ENCODE measurements at regions not wholly inside any gene's neighbourhood (a gene's known extent, or its start where the extent isn't known, plus 50 kb on each side); places are given as distances from the start of the nearest gene placed in this dataset.

GRCh38 chr7:48992816-48993215 lies 68.5 kb downstream of the CDC14C start:
- H3K27me3 ChIP-seq: no peaks in the 10 kb centered on the region
- DNase-seq: no peak
- no peaks in the 10 kb centered on the region for H3K9me3 ChIP-seq
- intact Hi-C loops (cut with DNase I): no loop called here
- 52 to 69% (median 65%) methylated on average over 4 of the region's 4 CpGs for WGBS, 3 donors
- no peaks in the 10 kb centered on the region for H3K4me1 ChIP-seq (ENCODE audit: insufficient read depth)
- H3K4me3 ChIP-seq: no peak overlapping the region
- no peak overlapping the region for H3K27ac ChIP-seq
- TF ChIP-seq POLR2A (IDR thresholded peaks at IDR 0.05) (no peak), EP300 (IDR thresholded peaks at IDR 0.05) (no peak), CTCF (IDR thresholded peaks at IDR 0.05) (no peak)
- H3K36me3 ChIP-seq: no peaks in the 10 kb centered on the region

- WGBS, 3 donors: 9 to 22% (median 15%) methylated on average over 1 of the region's 1 CpG
- no peak for TF ChIP-seq POLR2A (IDR thresholded peaks at IDR 0.05)
- no peak for TF ChIP-seq EP300 (IDR thresholded peaks at IDR 0.05)
- TF ChIP-seq CTCF (IDR thresholded peaks at IDR 0.05): no peak
- H3K4me1 ChIP-seq (ENCODE audit: insufficient read depth): no peaks in the 10 kb centered on the region
- H3K36me3 ChIP-seq: no peaks in the 10 kb centered on the region
- H3K4me3 ChIP-seq: no peak overlapping the region
- H3K9me3 ChIP-seq: no peaks in the 10 kb centered on the region
- no peaks in the 10 kb centered on the region for H3K27me3 ChIP-seq
- no peak overlapping the region for H3K27ac ChIP-seq
- peak in 2 of 5 donors; percentile 11 to 18 for DNase-seq
- intact Hi-C loops (cut with DNase I): no loop called here
Measured at GRCh38 chr7:49001610-49002033, 77.3 kb downstream of the CDC14C start.

GRCh38 chr7:49010717-49011116 lies 86.4 kb downstream of the CDC14C start:
- no peak for TF ChIP-seq CTCF (IDR thresholded peaks at IDR 0.05)
- no peak for TF ChIP-seq EP300 (IDR thresholded peaks at IDR 0.05)
- TF ChIP-seq POLR2A (IDR thresholded peaks at IDR 0.05): no peak

GRCh38 chr7:49014870-49015269 lies 90.5 kb downstream of the CDC14C start:
- H3K9me3 ChIP-seq: no peaks in the 10 kb centered on the region
- 83 to 88% (median 85%) methylated on average over 4 of the region's 4 CpGs for WGBS, 3 donors
- TF ChIP-seq POLR2A (IDR thresholded peaks at IDR 0.05) (no peak), EP300 (IDR thresholded peaks at IDR 0.05) (no peak), CTCF (IDR thresholded peaks at IDR 0.05) (no peak)

More at GRCh38 chr7:49010717-49011116, 86.4 kb downstream of the CDC14C start:
- Histone ChIP-seq H3K4me1 (ENCODE audit: insufficient read depth) (no peaks in the 10 kb centered on the region), H3K27me3 (no peaks in the 10 kb centered on the region), H3K27ac (no peak overlapping the region), H3K9me3 (no peaks in the 10 kb centered on the region), H3K36me3 (no peaks in the 10 kb centered on the region), H3K4me3 (no peak overlapping the region)
- intact Hi-C loops (cut with DNase I): no loop called here
- DNase-seq: no peak
- WGBS, 3 donors: 62 to 66% (median 65%) methylated on average over 2 of the region's 2 CpGs

More at GRCh38 chr7:49014870-49015269, 90.5 kb downstream of the CDC14C start:
- Histone ChIP-seq H3K27ac (no peak overlapping the region), H3K36me3 (no peaks in the 10 kb centered on the region), H3K4me3 (no peak overlapping the region), H3K4me1 (ENCODE audit: insufficient read depth) (no peaks in the 10 kb centered on the region), H3K27me3 (no peaks in the 10 kb centered on the region)
- intact Hi-C loops (cut with DNase I): no loop called here
- no peak for DNase-seq
